IMR-90 (cell line): ENCODE measurements at regions not wholly inside any gene's neighbourhood (a gene's known extent, or its start where the extent isn't known, plus 50 kb on each side); places are given as distances from the start of the nearest gene placed in this dataset.

Experiments used
- ATAC-seq: fragments of 200-7000 bp; cut with Tn5 transposase; 2 replicates; pipeline ENCODE4 v1.9.1; 2020; ENCODE audit warnings: low read depth, mild to moderate bottlenecking, moderate library complexity
- BruUV-seq: library from RNA; stranded (reverse); fragments of 400-500 nt; replicated peaks from 2 replicates; lab custom pipeline; 2021; lab: Mats Ljungman, UMichigan
- CTCF ChIA-PET: fragments of 300-600 bp; formaldehyde crosslinking; extraction: SDS; loops from one replicate; lab custom pipeline; 2021; ENCODE audit warnings: antibody characterized with exemption; lab: Yijun Ruan, JAX
- POLR2A ChIA-PET: fragments of 300-600 bp; sonication (Branson Sonifier 250); formaldehyde crosslinking; loops from one replicate; lab custom pipeline; 2022; ENCODE audit warnings: antibody characterized with exemption; ENCODE audit not compliant: unreplicated experiment; lab: Charles Lee
- DNase-seq: peaks from one replicate; pipeline ENCODE4 v3.0.0; 2013
- H2AFZ ChIP-seq: replicated peaks from 2 replicates; pipeline ENCODE3; 2013; ENCODE audit warnings: low read length, mild to moderate bottlenecking; ENCODE audit not compliant: poor library complexity
- H2AK5ac ChIP-seq: 2 replicates; pipeline ENCODE4 v1.6.1; 2013; ENCODE audit warnings: low read depth, low read length, inconsistent platforms
- H2AK9ac ChIP-seq: replicated peaks from 2 replicates; pipeline ENCODE3; 2013; ENCODE audit warnings: mild to moderate bottlenecking, low read depth, low read length, moderate library complexity; ENCODE audit not compliant: poor library complexity
- H2BK120ac ChIP-seq: 2 replicates; pipeline ENCODE4 v1.6.1; 2013; ENCODE audit warnings: low read depth, low read length, inconsistent platforms
- H2BK15ac ChIP-seq: 3 replicates; pipeline ENCODE4 v1.6.1; 2013; ENCODE audit warnings: low read depth, low read length, inconsistent platforms
- H2BK20ac ChIP-seq: 2 replicates; pipeline ENCODE4 v1.6.1; 2013; ENCODE audit warnings: low read depth, mild to moderate bottlenecking, inconsistent platforms, low read length, moderate library complexity
- H2BK5ac ChIP-seq: 2 replicates; pipeline ENCODE4 v1.6.1; 2013; ENCODE audit warnings: mild to moderate bottlenecking, low read depth, low read length, inconsistent platforms; ENCODE audit not compliant: poor library complexity, severe bottlenecking
- H3K14ac ChIP-seq: replicated peaks from 2 replicates; pipeline ENCODE4 v1.6.1; 2013; ENCODE audit warnings: low read depth, low read length, inconsistent platforms
- H3K18ac ChIP-seq: 2 replicates; pipeline ENCODE4 v1.6.1; 2013; ENCODE audit warnings: low read depth, low read length, control low read depth
- H3K23ac ChIP-seq: 2 replicates; pipeline ENCODE4 v1.6.1; 2013; ENCODE audit warnings: low read depth, low read length, inconsistent platforms
- H3K27ac ChIP-seq: 2 replicates; pipeline ENCODE4 v1.5.1; 2013; ENCODE audit warnings: mild to moderate bottlenecking, control low read depth, low read length; ENCODE audit not compliant: insufficient read depth
- H3K27me3 ChIP-seq: 2 replicates; pipeline ENCODE4 v1.6.1; 2013; ENCODE audit warnings: low read length; ENCODE audit not compliant: control insufficient read depth, insufficient read depth
- H3K36me3 ChIP-seq: 2 replicates; pipeline ENCODE4 v1.6.1; 2013; ENCODE audit warnings: low read length, mixed read lengths; ENCODE audit not compliant: control insufficient read depth, insufficient read depth
- H3K4ac ChIP-seq: 2 replicates; pipeline ENCODE4 v1.6.1; 2013; ENCODE audit warnings: low read depth, low read length, inconsistent platforms
- H3K4me1 ChIP-seq: 2 replicates; pipeline ENCODE4 v1.6.1; 2013; ENCODE audit warnings: low read length, mixed read lengths; ENCODE audit not compliant: control insufficient read depth, insufficient read depth
- H3K4me2 ChIP-seq: 2 replicates; pipeline ENCODE4 v1.6.1; 2013; ENCODE audit warnings: low read depth, mild to moderate bottlenecking, control low read depth, low read length, moderate library complexity
- H3K4me3 ChIP-seq: 2 replicates; pipeline ENCODE4 v1.5.1; 2013; ENCODE audit warnings: low read depth, mild to moderate bottlenecking, control low read depth, low read length, moderate library complexity; ENCODE audit not compliant: insufficient read depth
- H3K56ac ChIP-seq: 2 replicates; pipeline ENCODE4 v1.6.1; 2013; ENCODE audit warnings: low read length, inconsistent platforms; ENCODE audit not compliant: insufficient read depth; ENCODE audit errors: extremely low read depth
- H3K79me1 ChIP-seq, 2 experiments: 2 replicates each; pipeline ENCODE4 v1.6.1; 2013; ENCODE audit warnings: low read length in 2 of 2, inconsistent platforms in 1 of 2, low read depth in 1 of 2
- H3K9ac ChIP-seq: 2 replicates; pipeline ENCODE4 v1.6.1; 2013; ENCODE audit warnings: low read depth, low read length, control low read depth
- H3K9me1 ChIP-seq: 2 replicates; pipeline ENCODE4 v1.6.1; 2013; ENCODE audit warnings: low read length, inconsistent platforms; ENCODE audit not compliant: insufficient read depth
- H3K9me3 ChIP-seq: 2 replicates; pipeline ENCODE4 v1.6.1; 2013; ENCODE audit warnings: low read length; ENCODE audit not compliant: control insufficient read depth, insufficient read depth
- H4K20me1 ChIP-seq: 2 replicates; pipeline ENCODE4 v1.6.1; 2013; ENCODE audit warnings: low read length, inconsistent platforms; ENCODE audit not compliant: insufficient read depth
- H4K5ac ChIP-seq: 2 replicates; pipeline ENCODE4 v1.6.1; 2013; ENCODE audit warnings: mild to moderate bottlenecking, low read depth, low read length, control low read depth
- H4K8ac ChIP-seq, 2 experiments: 2 replicates each; pipeline ENCODE4 v1.6.1; 2013; ENCODE audit warnings: low read depth in 2 of 2, low read length in 2 of 2, control low read depth in 1 of 2, inconsistent platforms in 1 of 2
- H4K91ac ChIP-seq: 2 replicates; pipeline ENCODE4 v1.6.1; 2013; ENCODE audit warnings: low read depth, low read length, inconsistent platforms; ENCODE audit not compliant: insufficient read depth
- CEBPB ChIP-seq: IDR thresholded peaks from 2 replicates; pipeline ENCODE4 v1.6.1; 2012; ENCODE audit warnings: low read depth, low read length, improper control_type of control experiment
- ELK1 ChIP-seq: fragments of 150-350 bp; IDR thresholded peaks from 2 replicates; pipeline ENCODE4 v1.6.1; 2016; ENCODE audit warnings: low read depth, mild to moderate bottlenecking, low read length, moderate library complexity, borderline replicate concordance
- FOS ChIP-seq: fragments of 150-350 bp; IDR thresholded peaks from 2 replicates; pipeline ENCODE4 v1.6.1; 2016; ENCODE audit warnings: low read depth, low read length
- MAFK ChIP-seq: IDR thresholded peaks from 2 replicates; pipeline ENCODE4 v1.6.1; 2012; ENCODE audit warnings: low read depth, low read length, improper control_type of control experiment
- MAZ ChIP-seq: IDR thresholded peaks from 2 replicates; pipeline ENCODE4 v1.6.1; 2012; ENCODE audit warnings: low read depth, mild to moderate bottlenecking, low read length, improper control_type of control experiment, moderate library complexity, borderline replicate concordance
- MXI1 ChIP-seq: IDR thresholded peaks from 2 replicates; pipeline ENCODE4 v1.6.1; 2012; ENCODE audit warnings: low read depth, mild to moderate bottlenecking, low read length, moderate library complexity, borderline replicate concordance
- POLR2A ChIP-seq: IDR thresholded peaks from 2 replicates; pipeline ENCODE4 v1.6.1; 2012; ENCODE audit warnings: mild to moderate bottlenecking, low read depth, low read length
- RCOR1 ChIP-seq: IDR thresholded peaks from 2 replicates; pipeline ENCODE4 v1.6.1; 2012; ENCODE audit warnings: mild to moderate bottlenecking, low read length, improper control_type of control experiment; ENCODE audit not compliant: insufficient replicate concordance
- RFX5 ChIP-seq: IDR thresholded peaks from 2 replicates; pipeline ENCODE4 v1.8.0; 2012; ENCODE audit warnings: low read depth, mild to moderate bottlenecking, low read length, moderate library complexity
- SMC3 ChIP-seq: fragments of 150-350 bp; IDR thresholded peaks from 2 replicates; pipeline ENCODE4 v1.6.1; 2016; ENCODE audit warnings: low read depth, mild to moderate bottlenecking, antibody characterized with exemption, low read length, moderate library complexity
- WGBS, 2 experiments: methylation state at CpG; one replicate each; pipeline versions ENCODE4 v1.1.5 to v1.1.7; 2013; ENCODE audit warnings: missing lambda C conversion rate in 2 of 2; ENCODE audit not compliant: insufficient read length in 1 of 2; ENCODE audit errors: extremely low coverage in 2 of 2; 5-methylcytosine and 5-hydroxymethylcytosine counted together
- dilution Hi-C: fragments of 300-500 bp; cut with HindIII; formaldehyde crosslinking; loops from one replicate; pipeline ENCODE4 v1.14.3; 2018; ENCODE audit warnings: low sequenced_read_pairs; ENCODE audit not compliant: unreplicated experiment
- in situ Hi-C: fragments of 300-500 bp; cut with MboI; formaldehyde crosslinking; loops from 3 replicates; pipeline ENCODE4 v1.14.3; 2019; ENCODE audit warnings: low sequenced_read_pairs, inconsistent platforms, mixed read lengths
- intact Hi-C: fragments of 100-400 bp; cut with micrococcal nuclease; formaldehyde crosslinking; loops from 2 replicates; pipeline ENCODE4 v1.10.0; 2022
- TF ChIP-seq, protein P1 (sequence below): fragments of 150-350 bp; IDR thresholded peaks from 2 replicates; pipeline ENCODE4 v1.6.1; 2017; ENCODE audit warnings: mild to moderate bottlenecking, antibody characterized with exemption, low read length, low read depth
- TF ChIP-seq, protein P2 (sequence below): conservative IDR thresholded peaks from 2 replicates; pipeline ENCODE4 v1.5.1; 2012; ENCODE audit warnings: mild to moderate bottlenecking, low read depth, low read length, improper control_type of control experiment

DNA sequence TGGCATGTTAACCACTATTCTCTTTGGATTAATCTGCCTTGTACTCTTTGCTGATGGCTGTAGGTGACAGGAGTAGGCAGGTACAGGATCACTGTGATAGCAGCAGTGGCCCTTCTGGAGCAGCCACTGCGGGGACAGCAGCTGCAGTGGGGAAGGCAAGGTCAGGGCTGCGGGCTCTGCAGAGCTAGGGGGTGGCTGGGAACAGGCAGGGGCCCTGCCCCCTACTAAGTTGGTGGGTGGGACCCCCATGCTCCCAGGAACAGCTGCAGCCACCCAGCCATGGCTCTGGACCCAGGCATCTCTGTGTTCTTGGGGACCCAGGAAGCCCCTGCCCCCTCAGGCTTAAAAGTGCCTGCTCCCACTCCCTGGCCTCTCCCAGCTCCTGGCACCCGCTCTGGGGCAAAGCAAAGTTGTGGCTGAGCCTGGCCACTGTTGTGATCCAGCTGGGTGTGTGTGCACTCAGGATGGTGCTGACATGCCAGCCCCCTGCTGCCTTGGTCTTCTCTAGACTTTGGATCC lies 302.4 kb downstream of the PCDH20 start:
- no peak for DNase-seq
- no peak overlapping the region for H3K56ac ChIP-seq
- H3K9me1 ChIP-seq, result no peaks in the 10 kb centered on the region
- no peak overlapping the region for H3K9ac ChIP-seq
- WGBS, 2 experiments, result no CpG with 5 or more reads among the region's 3 CpGs
- intact Hi-C loops, result no loop called here
- no peak overlapping the region for H4K8ac ChIP-seq
- no peak overlapping the region for H4K91ac ChIP-seq
- H3K14ac ChIP-seq, result no peak overlapping the region
- no peak overlapping the region for H2AFZ ChIP-seq
- H3K9me3 ChIP-seq, result peaks cover 8% of the 10 kb centered on the region
- no peaks in the 10 kb centered on the region for H3K27me3 ChIP-seq
- no peak for ATAC-seq
- in situ Hi-C loops, result no loop called here
- ChIA-PET POLR2A (no interaction called here), CTCF (no interaction called here)
- no peak overlapping the region for H2AK9ac ChIP-seq
- no peak overlapping the region for H2BK120ac ChIP-seq
- no peak overlapping the region for H4K5ac ChIP-seq
- no peak overlapping the region for H2BK20ac ChIP-seq
- H3K4me3 ChIP-seq, result no peak overlapping the region
- no peaks in the 10 kb centered on the region for H3K4me1 ChIP-seq
- H4K20me1 ChIP-seq, result no peaks in the 10 kb centered on the region
- no peaks in the 10 kb centered on the region for H3K79me1 ChIP-seq
- TF ChIP-seq MAFK, result no peak
- no peak for TF ChIP-seq MAZ
- TF ChIP-seq MXI1, result no peak
- no peak for TF ChIP-seq ELK1
- no peak for TF ChIP-seq RFX5
- no peak for TF ChIP-seq FOS
- TF ChIP-seq, protein P1, sequence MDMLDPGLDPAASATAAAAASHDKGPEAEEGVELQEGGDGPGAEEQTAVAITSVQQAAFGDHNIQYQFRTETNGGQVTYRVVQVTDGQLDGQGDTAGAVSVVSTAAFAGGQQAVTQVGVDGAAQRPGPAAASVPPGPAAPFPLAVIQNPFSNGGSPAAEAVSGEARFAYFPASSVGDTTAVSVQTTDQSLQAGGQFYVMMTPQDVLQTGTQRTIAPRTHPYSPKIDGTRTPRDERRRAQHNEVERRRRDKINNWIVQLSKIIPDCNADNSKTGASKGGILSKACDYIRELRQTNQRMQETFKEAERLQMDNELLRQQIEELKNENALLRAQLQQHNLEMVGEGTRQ, result no peak
- no peak for TF ChIP-seq RCOR1
- no peak for TF ChIP-seq CEBPB
- no peak for TF ChIP-seq POLR2A
- TF ChIP-seq, protein P2, sequence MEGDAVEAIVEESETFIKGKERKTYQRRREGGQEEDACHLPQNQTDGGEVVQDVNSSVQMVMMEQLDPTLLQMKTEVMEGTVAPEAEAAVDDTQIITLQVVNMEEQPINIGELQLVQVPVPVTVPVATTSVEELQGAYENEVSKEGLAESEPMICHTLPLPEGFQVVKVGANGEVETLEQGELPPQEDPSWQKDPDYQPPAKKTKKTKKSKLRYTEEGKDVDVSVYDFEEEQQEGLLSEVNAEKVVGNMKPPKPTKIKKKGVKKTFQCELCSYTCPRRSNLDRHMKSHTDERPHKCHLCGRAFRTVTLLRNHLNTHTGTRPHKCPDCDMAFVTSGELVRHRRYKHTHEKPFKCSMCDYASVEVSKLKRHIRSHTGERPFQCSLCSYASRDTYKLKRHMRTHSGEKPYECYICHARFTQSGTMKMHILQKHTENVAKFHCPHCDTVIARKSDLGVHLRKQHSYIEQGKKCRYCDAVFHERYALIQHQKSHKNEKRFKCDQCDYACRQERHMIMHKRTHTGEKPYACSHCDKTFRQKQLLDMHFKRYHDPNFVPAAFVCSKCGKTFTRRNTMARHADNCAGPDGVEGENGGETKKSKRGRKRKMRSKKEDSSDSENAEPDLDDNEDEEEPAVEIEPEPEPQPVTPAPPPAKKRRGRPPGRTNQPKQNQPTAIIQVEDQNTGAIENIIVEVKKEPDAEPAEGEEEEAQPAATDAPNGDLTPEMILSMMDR, result no peak
- TF ChIP-seq SMC3, result no peak
- no peak overlapping the region for H3K27ac ChIP-seq
- no TSS peak for BruUV-seq
- H2BK15ac ChIP-seq, result no peak overlapping the region
- dilution Hi-C loops, result no loop called here
- no peak overlapping the region for H3K18ac ChIP-seq
- H3K4me2 ChIP-seq, result no peak overlapping the region
- H3K23ac ChIP-seq, result no peak overlapping the region
- no peak overlapping the region for H3K4ac ChIP-seq
- H3K36me3 ChIP-seq, result no peaks in the 10 kb centered on the region
- no peak overlapping the region for H2BK5ac ChIP-seq
- H2AK5ac ChIP-seq, result no peak overlapping the region
